SJSA1 (cell line): ENCODE measurements at regions not wholly inside any gene's neighbourhood (a gene's known extent, or its start where the extent isn't known, plus 50 kb on each side); places are given as distances from the start of the nearest gene placed in this dataset.

Experiments
- DNase-seq, 2 experiments: peaks; one replicate each; pipeline ENCODE4 v3.0.0-alpha.2; 2015 to 2020; ENCODE audit warnings: low spot score in 2 of 2, low read depth in 1 of 2
- H3K27ac ChIP-seq: fragments of 250-450 bp; sonication (Bioruptor Pico); 2 replicates; pipeline ENCODE4 v1.5.1; 2020; ENCODE audit warnings: mild to moderate bottlenecking, moderate library complexity
- H3K27me3 ChIP-seq: fragments of 250-450 bp; sonication (Bioruptor Pico); replicated peaks from 2 replicates; pipeline ENCODE4 v1.5.1; 2020; ENCODE audit warnings: mild to moderate bottlenecking, moderate library complexity
- H3K36me3 ChIP-seq: fragments of 250-450 bp; sonication (Bioruptor Pico); 2 replicates; pipeline ENCODE4 v1.5.1; 2020; ENCODE audit warnings: mild to moderate bottlenecking
- H3K4me1 ChIP-seq: fragments of 250-450 bp; sonication (Bioruptor Pico); replicated peaks from 2 replicates; pipeline ENCODE4 v1.6.1; 2021; ENCODE audit warnings: mild to moderate bottlenecking
- H3K4me3 ChIP-seq: fragments of 250-450 bp; sonication (Bioruptor Pico); 2 replicates; pipeline ENCODE4 v1.5.1; 2020; ENCODE audit warnings: mild to moderate bottlenecking
- H3K9me3 ChIP-seq: fragments of 250-450 bp; sonication (Bioruptor Pico); replicated peaks from 2 replicates; pipeline ENCODE4 v1.5.1; 2020; ENCODE audit warnings: mild to moderate bottlenecking

- Histone ChIP-seq H3K4me3 (no peak overlapping the region), H3K36me3 (no peaks in the 10 kb centered on the region), H3K4me1 (no peaks in the 10 kb centered on the region), H3K27ac (no peak overlapping the region), H3K27me3 (no peaks in the 10 kb centered on the region), H3K9me3 (no peaks in the 10 kb centered on the region)
- DNase-seq = no peak
Measured at GRCh38 chr14:61847861-61848260, 85.6 kb downstream of the SNAPC1 start.

DNA sequence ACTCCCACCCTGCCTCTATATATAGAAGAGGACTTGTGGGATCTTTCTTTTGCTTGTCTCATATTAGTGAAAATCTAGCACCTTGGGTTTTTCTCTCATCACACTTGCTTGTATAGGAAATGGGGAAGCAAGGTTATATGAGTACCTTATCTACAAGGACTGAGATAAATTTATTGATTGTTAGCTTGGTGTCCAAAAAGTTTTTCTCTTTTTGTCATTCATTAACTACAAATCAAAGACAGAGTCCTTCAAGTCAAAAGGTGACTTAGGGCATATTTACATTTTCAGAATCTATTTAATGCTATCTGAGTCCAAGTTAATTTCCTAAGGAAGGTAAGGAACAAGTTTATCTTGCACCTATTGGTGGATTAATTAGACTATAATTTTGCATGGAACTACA, 92.7 kb downstream of the SNAPC1 start:
- no peak for DNase-seq
- H3K27me3 ChIP-seq = no peaks in the 10 kb centered on the region
- H3K4me3 ChIP-seq = no peak overlapping the region
- H3K4me1 ChIP-seq = no peaks in the 10 kb centered on the region
- no peaks in the 10 kb centered on the region for H3K36me3 ChIP-seq
- H3K9me3 ChIP-seq = no peaks in the 10 kb centered on the region
- no peak overlapping the region for H3K27ac ChIP-seq

- peak; percentile 21 to 49 for DNase-seq
- Histone ChIP-seq H3K27me3 (no peaks in the 10 kb centered on the region), H3K4me1 (peaks cover 14% of the 10 kb centered on the region), H3K36me3 (no peaks in the 10 kb centered on the region), H3K9me3 (no peaks in the 10 kb centered on the region), H3K4me3 (no peak overlapping the region), H3K27ac (no peak overlapping the region)
Measured at GRCh38 chr14:61860294-61860918, 98.2 kb downstream of the SNAPC1 start.

DNA sequence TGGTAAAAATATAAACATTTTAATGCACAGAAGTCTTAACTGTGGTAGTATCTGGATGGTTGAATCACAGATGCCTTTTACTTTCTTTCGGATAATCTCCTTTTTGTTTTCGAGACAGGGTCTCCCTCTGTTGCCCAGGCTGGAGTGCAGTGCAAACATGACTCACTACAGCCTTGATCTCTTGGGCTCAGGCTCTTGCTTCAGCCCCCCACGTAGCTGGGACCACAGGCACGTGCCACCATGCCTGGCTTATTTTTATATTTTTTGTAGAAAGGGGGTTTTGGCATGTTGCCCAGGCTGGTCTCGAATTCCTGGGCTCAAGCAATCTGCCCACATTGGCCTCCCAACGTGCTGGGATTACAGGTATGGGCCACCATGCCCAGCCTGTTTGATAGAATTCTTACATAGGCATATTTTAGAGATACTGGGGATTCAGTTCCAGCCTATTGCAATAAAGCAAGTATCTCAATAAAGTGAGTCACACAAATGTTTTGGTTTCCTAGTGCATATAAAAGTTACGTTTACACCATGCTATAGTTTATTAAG, 99.2 kb downstream of the SNAPC1 start:
- no peak overlapping the region for H3K4me3 ChIP-seq
- no peaks in the 10 kb centered on the region for H3K36me3 ChIP-seq
- peak; percentile 77 to 78 for DNase-seq
- H3K4me1 ChIP-seq = peaks cover 14% of the 10 kb centered on the region
- no peak overlapping the region for H3K27ac ChIP-seq
- H3K9me3 ChIP-seq = no peaks in the 10 kb centered on the region
- H3K27me3 ChIP-seq = no peaks in the 10 kb centered on the region

GRCh38 chr14:61864329-61864898, 102.2 kb downstream of the SNAPC1 start:
- no peaks in the 10 kb centered on the region for H3K27me3 ChIP-seq
- H3K4me1 ChIP-seq = peaks cover 14% of the 10 kb centered on the region
- H3K4me3 ChIP-seq = no peak overlapping the region
- no peaks in the 10 kb centered on the region for H3K9me3 ChIP-seq
- H3K36me3 ChIP-seq = no peaks in the 10 kb centered on the region
- H3K27ac ChIP-seq = no peak overlapping the region
- no peak for DNase-seq

DNA sequence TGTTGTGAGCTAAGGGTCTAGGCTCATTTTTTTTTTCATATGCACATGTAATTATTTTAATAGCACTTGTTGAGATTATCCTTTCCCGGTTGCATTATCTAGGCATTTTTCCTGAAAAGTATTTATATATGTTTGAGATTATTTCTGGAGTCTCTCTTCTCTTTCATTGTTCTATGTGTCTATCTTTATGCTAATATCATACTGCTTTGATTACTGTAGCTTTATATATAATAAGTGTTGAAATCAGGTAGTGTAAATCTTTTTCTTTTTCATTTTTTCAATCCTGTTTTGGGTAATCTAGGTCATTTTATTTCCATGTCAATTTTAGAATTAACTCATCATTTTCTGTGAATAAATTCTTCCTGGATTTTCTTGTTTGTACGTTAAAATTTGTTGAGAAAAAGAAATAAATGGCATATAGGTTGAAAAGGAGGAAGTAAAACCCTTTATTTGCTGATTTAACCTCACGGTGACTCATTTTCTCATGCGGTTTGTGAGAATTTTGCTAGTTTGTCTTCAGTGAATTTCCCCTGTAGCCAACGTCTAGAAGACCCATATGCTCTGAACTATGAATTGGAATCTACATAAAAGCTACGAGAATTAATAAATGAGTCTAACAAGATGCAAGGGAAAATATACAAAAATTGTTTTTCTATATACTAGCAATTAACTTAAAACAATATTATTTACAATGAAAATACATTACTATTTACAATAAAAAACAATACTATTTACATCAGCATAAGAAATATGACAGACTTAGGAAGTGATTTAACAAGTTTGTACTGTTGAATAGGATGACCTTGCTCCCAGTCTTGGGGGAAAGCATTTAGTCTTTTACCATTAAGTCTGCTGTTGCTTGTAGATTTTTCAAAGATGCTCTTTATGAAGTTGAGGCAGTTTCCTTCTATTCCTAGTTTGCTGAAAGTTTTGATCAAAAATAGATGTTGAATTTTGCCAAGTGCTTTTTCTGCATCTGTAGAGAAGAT, 105.0 kb downstream of the SNAPC1 start:
- DNase-seq = peak in 1 of 2 experiments; percentile 14
- Histone ChIP-seq H3K27ac (no peak overlapping the region), H3K9me3 (no peaks in the 10 kb centered on the region), H3K36me3 (no peaks in the 10 kb centered on the region), H3K4me3 (no peak overlapping the region), H3K4me1 (no peaks in the 10 kb centered on the region), H3K27me3 (no peaks in the 10 kb centered on the region; the same call in 1 of the 2 replicates)

DNA sequence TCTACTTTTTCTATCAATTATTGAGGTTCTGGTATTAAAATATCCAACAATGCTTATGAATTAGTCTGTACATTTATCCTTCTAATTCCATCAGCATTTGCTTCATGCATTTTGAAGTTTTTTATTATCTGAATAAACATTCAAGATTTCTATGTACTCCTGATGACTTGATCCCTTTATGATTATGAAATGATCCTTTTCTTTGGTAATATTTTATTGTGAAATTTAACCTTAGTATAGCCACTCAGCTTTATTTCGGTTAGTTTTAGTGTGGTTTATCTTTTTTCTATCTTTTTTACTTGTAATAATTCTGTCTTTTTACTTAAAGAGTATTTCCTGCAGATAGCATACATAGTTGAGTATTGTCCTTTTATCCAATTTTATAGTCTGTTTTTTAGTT, 106.6 kb downstream of the SNAPC1 start:
- Histone ChIP-seq H3K27ac (no peak overlapping the region), H3K27me3 (no peaks in the 10 kb centered on the region; the same call in 1 of the 2 replicates), H3K36me3 (no peaks in the 10 kb centered on the region), H3K4me3 (no peak overlapping the region), H3K4me1 (no peaks in the 10 kb centered on the region), H3K9me3 (no peaks in the 10 kb centered on the region)
- no peak for DNase-seq

- peaks cover 3% of the 10 kb centered on the region; the same call in 1 of the 2 replicates for H3K27me3 ChIP-seq
- H3K9me3 ChIP-seq = no peaks in the 10 kb centered on the region
- H3K27ac ChIP-seq = no peak overlapping the region
- H3K4me3 ChIP-seq = no peak overlapping the region
- no peaks in the 10 kb centered on the region for H3K36me3 ChIP-seq
- no peaks in the 10 kb centered on the region for H3K4me1 ChIP-seq
- DNase-seq = no peak
Measured at GRCh38 chr14:61870163-61870562, 107.9 kb downstream of the SNAPC1 start.

DNA sequence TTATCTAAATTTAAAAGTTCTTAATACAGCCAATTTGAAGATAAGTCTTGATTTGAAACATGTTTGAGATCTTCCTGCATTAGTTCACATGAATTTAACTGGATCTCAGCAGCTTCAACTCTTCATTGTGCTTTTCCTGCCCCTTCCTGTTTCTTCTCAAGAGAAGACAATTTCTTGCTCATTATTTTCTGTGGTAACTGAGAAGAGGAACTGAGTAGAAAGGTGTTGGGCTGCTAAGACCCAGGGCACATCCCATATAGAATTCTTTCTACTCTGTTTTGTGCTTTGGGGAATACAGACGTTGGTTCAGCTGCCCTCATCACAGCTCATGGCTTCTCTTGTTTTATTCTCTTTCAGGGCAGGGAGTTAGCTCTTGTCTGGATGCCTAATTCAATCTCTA, 110.2 kb downstream of the SNAPC1 start:
- DNase-seq = no peak
- Histone ChIP-seq H3K9me3 (no peaks in the 10 kb centered on the region), H3K4me3 (no peak overlapping the region), H3K36me3 (no peaks in the 10 kb centered on the region), H3K27me3 (peaks cover 6% of the 10 kb centered on the region; the same call in 1 of the 2 replicates), H3K27ac (no peak overlapping the region), H3K4me1 (no peaks in the 10 kb centered on the region)

GRCh38 chr14:61875483-61875882, 113.3 kb downstream of the SNAPC1 start:
- H3K4me1 ChIP-seq = no peaks in the 10 kb centered on the region
- no peaks in the 10 kb centered on the region for H3K9me3 ChIP-seq
- H3K36me3 ChIP-seq = no peaks in the 10 kb centered on the region
- no peak overlapping the region for H3K27ac ChIP-seq
- DNase-seq = no peak
- H3K4me3 ChIP-seq = no peak overlapping the region
- peaks cover 9% of the 10 kb centered on the region; the same call in 1 of the 2 replicates for H3K27me3 ChIP-seq

GRCh38 chr14:61876362-61877034, 114.3 kb downstream of the SNAPC1 start:
- DNase-seq = no peak
- Histone ChIP-seq H3K27ac (no peak overlapping the region), H3K27me3 (peaks cover 9% of the 10 kb centered on the region; the same call in 1 of the 2 replicates), H3K4me3 (no peak overlapping the region), H3K4me1 (no peaks in the 10 kb centered on the region), H3K9me3 (no peaks in the 10 kb centered on the region), H3K36me3 (no peaks in the 10 kb centered on the region)

DNA sequence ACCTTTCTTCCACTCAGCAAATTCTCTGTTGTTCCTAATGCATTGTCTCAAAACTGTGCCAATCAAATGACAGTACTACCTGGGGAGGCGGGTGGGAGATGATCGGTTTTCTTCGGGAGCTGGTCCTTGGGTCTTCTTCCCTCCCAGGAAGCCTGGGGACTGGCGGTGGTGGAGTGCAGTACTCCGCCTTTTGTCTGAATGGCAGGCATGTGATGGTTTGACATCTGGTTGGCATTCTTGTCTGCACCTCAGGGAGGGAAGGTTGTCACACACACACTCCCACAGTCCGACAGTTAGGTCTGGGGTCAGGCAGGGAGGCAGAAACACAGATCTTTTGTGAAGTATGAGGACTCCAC, 114.8 kb downstream of the SNAPC1 start:
- Histone ChIP-seq H3K36me3 (no peaks in the 10 kb centered on the region), H3K27me3 (peaks cover 9% of the 10 kb centered on the region; the same call in 1 of the 2 replicates), H3K9me3 (no peaks in the 10 kb centered on the region), H3K4me3 (no peak overlapping the region), H3K4me1 (no peaks in the 10 kb centered on the region), H3K27ac (no peak overlapping the region)
- no peak for DNase-seq

- Histone ChIP-seq H3K27me3 (0 out of 2 replicates have a peak, but pooled peaks cover 9% of the 10 kb centered on the region), H3K36me3 (no peaks in the 10 kb centered on the region), H3K27ac (no peak overlapping the region), H3K9me3 (no peaks in the 10 kb centered on the region), H3K4me1 (no peaks in the 10 kb centered on the region), H3K4me3 (no peak overlapping the region)
- DNase-seq = no peak
Measured at GRCh38 chr14:61877768-61878167, 115.5 kb downstream of the SNAPC1 start.
